Astrocyte of the spinal cord (primary cell): ENCODE measurements at regions not wholly inside any gene's neighbourhood (a gene's known extent, or its start where the extent isn't known, plus 50 kb on each side); places are given as distances from the start of the nearest gene placed in this dataset.
A peak's percentile ranks its signal among the peaks of the same experiment; 100 is the strongest.

Experiments used
- DNase-seq: peaks from one replicate; pipeline ENCODE4 v3.0.0; 2011; ENCODE audit warnings: low read depth, low spot score
- H3K4me3 ChIP-seq: 2 replicates; pipeline ENCODE4 v1.5.1; 2011; ENCODE audit warnings: low read depth, mild to moderate bottlenecking, low read length, moderate library complexity
- CTCF ChIP-seq: IDR thresholded peaks from 2 replicates; pipeline ENCODE4 v1.5.1; 2012; ENCODE audit warnings: low read depth, mild to moderate bottlenecking, low read length, inconsistent platforms
- in situ Hi-C: cut with HindIII; loops from 2 replicates; pipeline ENCODE4 v1.10.0; 2017; ENCODE audit warnings: low sequenced_read_pairs

GRCh38 chr1:25134307-25134706 is 98.0 kb downstream of the SYF2 start:
- TF ChIP-seq CTCF, result no peak
- no peak overlapping the region for H3K4me3 ChIP-seq
- DNase-seq, result no peak
- in situ Hi-C loops, result no loop called here

- no peak overlapping the region for H3K4me3 ChIP-seq
- no peak for DNase-seq
- in situ Hi-C loops, result no loop called here
- no peak for TF ChIP-seq CTCF
Measured at GRCh38 chr1:25131794-25132193, 100.5 kb downstream of the SYF2 start.

- no peak for TF ChIP-seq CTCF
- DNase-seq, result no peak
- in situ Hi-C loops, result no loop called here
- no peak overlapping the region for H3K4me3 ChIP-seq
Measured at GRCh38 chr1:25130895-25131294, 101.4 kb downstream of the SYF2 start.

DNA sequence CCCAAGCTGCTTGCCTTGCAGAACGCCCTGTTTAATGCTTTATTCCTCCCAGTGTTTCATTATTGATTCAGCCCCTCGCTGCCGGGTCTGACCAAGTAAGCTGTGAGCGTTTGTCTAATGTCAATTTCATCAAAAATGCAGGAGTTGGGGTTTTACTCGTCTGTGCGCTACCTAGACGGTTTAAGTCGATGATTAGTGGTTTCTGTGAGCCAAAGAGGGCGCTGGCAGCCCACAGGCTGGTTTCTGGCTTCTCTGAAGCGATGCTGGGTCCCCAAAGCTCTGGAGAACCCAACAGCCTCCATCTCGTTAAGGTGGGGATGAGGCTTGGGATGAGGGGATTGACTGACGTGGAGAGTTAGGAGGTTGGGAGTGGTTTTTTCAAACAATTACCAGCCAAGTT is 102.9 kb downstream of the SYF2 start:
- no peak for TF ChIP-seq CTCF

GRCh38 chr1:25128121-25128621 is 104.1 kb downstream of the SYF2 start:
- H3K4me3 ChIP-seq, result no peak overlapping the region
- no peak for TF ChIP-seq CTCF
- in situ Hi-C loops, result no loop called here
- DNase-seq, result peak; percentile 19

More for the DNA sequence above, 102.9 kb downstream of the SYF2 start:
- DNase-seq, result no peak
- no peak overlapping the region for H3K4me3 ChIP-seq
- in situ Hi-C loops, result no loop called here

DNA sequence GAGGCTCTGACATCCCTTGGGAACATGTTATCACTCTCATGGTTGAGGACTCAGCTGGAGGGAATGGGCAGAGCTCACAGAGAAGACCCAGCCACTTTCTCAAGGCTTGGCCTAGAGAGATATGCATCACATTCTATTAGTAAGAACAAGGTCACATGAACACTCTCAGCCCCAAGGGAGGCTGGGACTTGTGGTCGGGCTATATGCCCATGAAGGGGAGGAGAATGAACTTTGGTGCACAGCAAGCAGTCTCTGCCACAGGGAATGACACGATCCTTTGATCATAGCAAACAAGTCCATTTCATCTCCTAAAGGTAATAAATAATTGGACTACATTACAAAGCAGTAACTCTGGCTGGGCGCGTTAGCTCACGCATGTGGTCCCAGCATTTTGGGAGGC is 105.7 kb downstream of the SYF2 start:
- in situ Hi-C loops, result no loop called here

More for the DNA sequence above, 105.7 kb downstream of the SYF2 start:
- no peak for DNase-seq
- H3K4me3 ChIP-seq, result no peak overlapping the region
- no peak for TF ChIP-seq CTCF
